ENCODE measurements at regions not wholly inside any gene's neighbourhood (a gene's known extent, or its start where the extent isn't known, plus 50 kb on each side); places are given as distances from the start of the nearest gene placed in this dataset.

GRCh38 chr15:47384776-47385175, 332.5 kb upstream of the SEMA6D start:
- no peak for DNase-seq

- no peak for DNase-seq
Observed at GRCh38 chr15:47386459-47386858, 330.8 kb upstream of the SEMA6D start.

- DNase-seq, result no peak
Observed at GRCh38 chr15:47388299-47388698, 329.0 kb upstream of the SEMA6D start.

GRCh38 chr15:47390208-47390765, 327.0 kb upstream of the SEMA6D start:
- no peak for DNase-seq

- no peak for DNase-seq
Observed at GRCh38 chr15:47394286-47394809, 323.0 kb upstream of the SEMA6D start.

- no peak for DNase-seq
Observed at GRCh38 chr15:47395076-47395475, 322.2 kb upstream of the SEMA6D start.

GRCh38 chr15:47397655-47398054, 319.6 kb upstream of the SEMA6D start:
- DNase-seq, result no peak

GRCh38 chr15:47398132-47398531, 319.2 kb upstream of the SEMA6D start:
- no peak for DNase-seq

- no peak for DNase-seq
Observed at GRCh38 chr15:47398594-47398993, 318.7 kb upstream of the SEMA6D start.

- DNase-seq, result no peak
Observed at GRCh38 chr15:47399100-47399499, 318.2 kb upstream of the SEMA6D start.

- no peak for DNase-seq
Observed at GRCh38 chr15:47400603-47401002, 316.7 kb upstream of the SEMA6D start.

GRCh38 chr15:47401427-47401826, 315.9 kb upstream of the SEMA6D start:
- DNase-seq, result no peak

- no peak for DNase-seq
Observed at GRCh38 chr15:47402829-47403228, 314.5 kb upstream of the SEMA6D start.

- DNase-seq, result no peak
Observed at GRCh38 chr15:47404877-47405276, 312.4 kb upstream of the SEMA6D start.

- no peak for DNase-seq
Observed at GRCh38 chr15:47405365-47406162, 311.7 kb upstream of the SEMA6D start.

GRCh38 chr15:47407692-47408091, 309.6 kb upstream of the SEMA6D start:
- DNase-seq, result no peak

GRCh38 chr15:47409038-47409437, 308.3 kb upstream of the SEMA6D start:
- DNase-seq, result no peak

- DNase-seq, result no peak
Observed at GRCh38 chr15:47409600-47409999, 307.7 kb upstream of the SEMA6D start.

- no peak for DNase-seq
Observed at GRCh38 chr15:47410247-47410646, 307.1 kb upstream of the SEMA6D start.

- no peak for DNase-seq
Observed at GRCh38 chr15:47411733-47412132, 305.6 kb upstream of the SEMA6D start.

- no peak for DNase-seq
Observed at GRCh38 chr15:47412136-47412535, 305.2 kb upstream of the SEMA6D start.

GRCh38 chr15:47412802-47413201, 304.5 kb upstream of the SEMA6D start:
- DNase-seq, result no peak

- no peak for DNase-seq
Observed at GRCh38 chr15:47414207-47414606, 303.1 kb upstream of the SEMA6D start.

GRCh38 chr15:47415539-47415971, 301.8 kb upstream of the SEMA6D start:
- DNase-seq, result no peak
